Smooth muscle cell (in vitro differentiated cells): ENCODE measurements at regions not wholly inside any gene's neighbourhood (a gene's known extent, or its start where the extent isn't known, plus 50 kb on each side); places are given as distances from the start of the nearest gene placed in this dataset.

Experiments used
- DNase-seq: peaks from one replicate; lab custom pipeline; 2025; ENCODE audit not compliant: unreplicated experiment; lab: John Stamatoyannopoulos, UW
- H2AFZ ChIP-seq: fragments of 200-600 bp; sonication (generic); 2 replicates; pipeline ENCODE4 v1.6.0; 2016; ENCODE audit warnings: antibody characterized with exemption, low read depth, mild to moderate bottlenecking
- H3F3A ChIP-seq: fragments of 200-600 bp; sonication (generic); 2 replicates; pipeline ENCODE4 v1.6.0; 2017; ENCODE audit warnings: antibody characterized with exemption, low read depth
- H3K27ac ChIP-seq: fragments of 200-600 bp; sonication (generic); 2 replicates; pipeline ENCODE4 v1.5.1; 2016; ENCODE audit warnings: low read depth, mild to moderate bottlenecking
- H3K27me3 ChIP-seq: fragments of 200-600 bp; sonication (generic); 2 replicates; pipeline ENCODE4 v1.6.1; 2016; ENCODE audit warnings: low read depth, mild to moderate bottlenecking
- H3K36me3 ChIP-seq: fragments of 200-600 bp; sonication (generic); 2 replicates; pipeline ENCODE4 v1.5.1; 2016; ENCODE audit warnings: low read depth
- H3K4me1 ChIP-seq: fragments of 200-600 bp; sonication (generic); 2 replicates; pipeline ENCODE4 v1.5.1; 2016; ENCODE audit warnings: low read depth
- H3K4me2 ChIP-seq: fragments of 200-600 bp; sonication (generic); 2 replicates; pipeline ENCODE4 v1.6.0; 2016; ENCODE audit warnings: mild to moderate bottlenecking
- H3K4me3 ChIP-seq: fragments of 200-600 bp; sonication (generic); 2 replicates; pipeline ENCODE4 v1.5.1; 2016; ENCODE audit warnings: mild to moderate bottlenecking
- H3K79me2 ChIP-seq: fragments of 200-600 bp; sonication (generic); 2 replicates; pipeline ENCODE4 v1.6.0; 2016; ENCODE audit warnings: low read depth, mild to moderate bottlenecking
- H3K9ac ChIP-seq: fragments of 200-600 bp; sonication (generic); 2 replicates; pipeline ENCODE4 v1.6.0; 2016; ENCODE audit warnings: low read depth
- H3K9me3 ChIP-seq: fragments of 200-600 bp; sonication (generic); replicated peaks from 2 replicates; pipeline ENCODE4 v1.5.1; 2016; ENCODE audit warnings: low read depth
- H4K20me1 ChIP-seq: fragments of 200-600 bp; sonication (generic); 2 replicates; pipeline ENCODE4 v1.6.0; 2016; ENCODE audit warnings: low read depth
- CTCF ChIP-seq: fragments of 200-600 bp; sonication (generic); IDR thresholded peaks from 2 replicates; pipeline ENCODE4 v1.5.1; 2017; ENCODE audit warnings: borderline replicate concordance, mild to moderate bottlenecking, antibody characterized with exemption; ENCODE audit not compliant: insufficient read depth, poor library complexity, severe bottlenecking
- WGBS: methylation state at CpG from one replicate; pipeline ENCODE4 v1.1.7; 2016; ENCODE audit warnings: low lambda C conversion rate; 5-methylcytosine and 5-hydroxymethylcytosine counted together

GRCh38 chr5:108578791-108579190, 168.9 kb upstream of the FER start:
- Histone ChIP-seq H3F3A (no peaks in the 10 kb centered on the region), H3K9ac (no peak overlapping the region), H3K27ac (no peak overlapping the region), H3K4me1 (no peaks in the 10 kb centered on the region), H2AFZ (no peak overlapping the region), H4K20me1 (no peaks in the 10 kb centered on the region), H3K9me3 (no peaks in the 10 kb centered on the region), H3K27me3 (no peaks in the 10 kb centered on the region), H3K4me3 (no peak overlapping the region), H3K36me3 (no peaks in the 10 kb centered on the region), H3K4me2 (no peak overlapping the region), H3K79me2 (no peaks in the 10 kb centered on the region)
- TF ChIP-seq CTCF: no peak
- no peak for DNase-seq
- WGBS: 83% methylated on average over 1 of the region's 1 CpG

GRCh38 chr5:108567429-108567828, 180.3 kb upstream of the FER start:
- WGBS: 84% methylated on average over 9 of the region's 9 CpGs
- Histone ChIP-seq H2AFZ (no peak overlapping the region), H3K4me2 (no peak overlapping the region), H4K20me1 (no peaks in the 10 kb centered on the region), H3K4me3 (no peak overlapping the region), H3F3A (no peaks in the 10 kb centered on the region), H3K27me3 (no peaks in the 10 kb centered on the region), H3K4me1 (no peaks in the 10 kb centered on the region), H3K27ac (no peak overlapping the region), H3K36me3 (no peaks in the 10 kb centered on the region), H3K9me3 (no peaks in the 10 kb centered on the region), H3K9ac (no peak overlapping the region), H3K79me2 (no peaks in the 10 kb centered on the region)
- no peak for TF ChIP-seq CTCF
- DNase-seq: no peak

GRCh38 chr5:108564441-108564840, 182.5 kb upstream of the FBXL17 start:
- DNase-seq: no peak
- H3K27me3 ChIP-seq: no peaks in the 10 kb centered on the region
- no peaks in the 10 kb centered on the region for H3K9me3 ChIP-seq
- no peak overlapping the region for H3K4me3 ChIP-seq
- H3K27ac ChIP-seq: no peak overlapping the region
- H2AFZ ChIP-seq: no peak overlapping the region
- no peak overlapping the region for H3K4me2 ChIP-seq
- no peaks in the 10 kb centered on the region for H4K20me1 ChIP-seq
- H3F3A ChIP-seq: peaks cover 4% of the 10 kb centered on the region
- H3K36me3 ChIP-seq: no peaks in the 10 kb centered on the region
- no peak for TF ChIP-seq CTCF
- no peak overlapping the region for H3K9ac ChIP-seq
- peaks cover 10% of the 10 kb centered on the region for H3K4me1 ChIP-seq
- H3K79me2 ChIP-seq: no peaks in the 10 kb centered on the region

GRCh38 chr5:108562205-108562454, 180.2 kb upstream of the FBXL17 start:
- no peak for TF ChIP-seq CTCF
- no peak overlapping the region for H2AFZ ChIP-seq

More at GRCh38 chr5:108562205-108562454, 180.2 kb upstream of the FBXL17 start:
- no peak overlapping the region for H3K4me3 ChIP-seq
- no peaks in the 10 kb centered on the region for H3K79me2 ChIP-seq
- no peaks in the 10 kb centered on the region for H3K36me3 ChIP-seq
- H3K27me3 ChIP-seq: no peaks in the 10 kb centered on the region
- H4K20me1 ChIP-seq: no peaks in the 10 kb centered on the region
- peaks cover 4% of the 10 kb centered on the region for H3F3A ChIP-seq
- H3K27ac ChIP-seq: peak overlapping the region; percentile 100
- H3K4me1 ChIP-seq: peaks cover 10% of the 10 kb centered on the region
- H3K9ac ChIP-seq: no peak overlapping the region
- H3K9me3 ChIP-seq: no peaks in the 10 kb centered on the region
- H3K4me2 ChIP-seq: no peak overlapping the region
- no peak for DNase-seq
